Effector memory CD8-positive, alpha-beta T cell (primary cell): ENCODE measurements at regions not wholly inside any gene's neighbourhood (a gene's known extent, or its start where the extent isn't known, plus 50 kb on each side); places are given as distances from the start of the nearest gene placed in this dataset.

Experiments used
- ATAC-seq: fragments of 150-1000 bp; cut with Tn5 transposase; replicated peaks from 2 replicates; pipeline ENCODE4 v1.10.0; 2021; ENCODE audit warnings: mild to moderate bottlenecking, moderate library complexity
- DNase-seq, 3 experiments: peaks; one replicate each; pipeline ENCODE4 v3.0.0; 2021
- H3K27ac Mint-ChIP-seq, 2 donors: one replicate each; pipeline ENCODE4 v1.8.0; 2022; ENCODE audit warnings: mild to moderate bottlenecking in 2 of 2, mixed read lengths in 2 of 2, moderate library complexity in 2 of 2
- H3K27me3 Mint-ChIP-seq, 2 donors: one replicate each; pipeline ENCODE4 v1.8.0; 2022; ENCODE audit warnings: mixed read lengths in 2 of 2
- H3K36me3 Mint-ChIP-seq: one replicate; pipeline ENCODE4 v1.8.0; 2022; ENCODE audit warnings: mild to moderate bottlenecking, moderate library complexity, mixed read lengths; ENCODE audit not compliant: insufficient read depth
- H3K4me1 Mint-ChIP-seq, 2 donors: one replicate each; pipeline ENCODE4 v1.8.0; 2022; ENCODE audit warnings: low read depth in 2 of 2, mixed read lengths in 2 of 2
- H3K4me3 Mint-ChIP-seq, 2 donors: one replicate each; pipeline ENCODE4 v1.8.0; 2022; ENCODE audit warnings: mild to moderate bottlenecking in 2 of 2, mixed read lengths in 2 of 2, moderate library complexity in 2 of 2
- H3K9me3 Mint-ChIP-seq, 2 donors: one replicate each; pipeline ENCODE4 v1.8.0; 2022; ENCODE audit warnings: mixed read lengths in 2 of 2

- ATAC-seq (no peak), DNase-seq (no peak)
- H3K9me3 Mint-ChIP-seq = peaks cover 2 to 7% of the 10 kb centered on the region in 2 donors
- H3K27ac Mint-ChIP-seq = no peak overlapping the region
- no peaks in the 10 kb centered on the region for H3K36me3 Mint-ChIP-seq
- peaks cover 4 to 19% of the 10 kb centered on the region in 2 donors for H3K27me3 Mint-ChIP-seq
- no peak overlapping the region for H3K4me3 Mint-ChIP-seq
- H3K4me1 Mint-ChIP-seq = peaks cover 0 to 5% of the 10 kb centered on the region in 2 donors
These were observed 79.4 kb upstream of the GLRA1 start for GRCh38 chr5:152004095-152004494.
